ENCODE measurements at regions not wholly inside any gene's neighbourhood (a gene's known extent, or its start where the extent isn't known, plus 50 kb on each side); places are given as distances from the start of the nearest gene placed in this dataset.
A peak's percentile ranks its signal among the peaks of the same experiment; 100 is the strongest.

DNA sequence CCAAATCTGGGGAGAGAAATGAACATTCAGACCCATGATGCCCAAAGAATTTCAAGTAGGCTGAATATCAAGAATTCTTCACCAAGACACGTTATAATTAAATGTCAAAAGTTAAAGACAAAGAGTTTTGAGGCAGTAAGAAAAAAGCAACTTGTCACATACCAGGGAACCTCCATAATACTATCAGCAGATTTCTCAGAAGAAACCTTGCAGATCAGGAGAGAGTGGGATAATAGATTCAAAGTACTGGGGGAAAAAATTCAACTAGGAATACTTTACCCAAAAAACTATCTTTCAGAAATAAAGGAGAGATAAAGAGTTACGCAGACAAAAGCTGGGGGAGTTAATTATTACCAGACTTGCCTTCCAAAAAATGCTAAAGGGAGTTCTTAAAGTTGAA is 516.0 kb downstream of the CETN3 start:
- intact Hi-C loops (cut with DNase I; ENCODE audit: low total_unique reads), result no loop called here
- WGBS, 2 donors (ENCODE audit: low coverage in 1 of 2), result 75 to 76% methylated on average over 2 of the region's 2 CpGs
- H3K27me3 ChIP-seq, result no peaks in the 10 kb centered on the region

DNA sequence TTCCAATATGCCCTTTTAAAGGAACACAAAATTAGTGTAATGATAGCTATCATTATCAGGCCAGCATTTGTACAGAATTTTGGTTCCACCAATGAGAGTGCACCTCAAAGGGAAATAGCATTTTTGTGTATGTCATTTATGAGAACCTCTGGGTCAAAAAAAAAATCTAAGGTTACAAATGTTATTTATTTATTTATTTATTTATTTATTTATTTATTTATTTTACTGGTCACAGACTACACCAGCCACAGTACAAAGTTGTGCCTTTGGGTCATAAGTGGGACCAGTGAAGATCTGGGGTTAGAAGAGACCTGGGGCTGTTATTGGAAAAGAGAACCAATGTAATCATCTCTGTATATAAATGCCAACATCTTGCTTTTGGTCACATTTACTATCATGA is 523.9 kb downstream of the CETN3 start:
- Histone ChIP-seq H3K27me3 (no peaks in the 10 kb centered on the region), H3K4me1 (no peaks in the 10 kb centered on the region), H3K27ac (no peak overlapping the region), H3K4me3 (no peak overlapping the region), H3K36me3 (no peaks in the 10 kb centered on the region), H3K9me3 (no peaks in the 10 kb centered on the region)
- intact Hi-C loops (cut with DNase I; ENCODE audit: low total_unique reads), result no loop called here
- no peak for DNase-seq
- TF ChIP-seq EP300 (IDR thresholded peaks at IDR 0.05; ENCODE audit: low read depth) (no peak), POLR2AphosphoS5 (IDR thresholded peaks at IDR 0.05) (no peak), POLR2A (IDR thresholded peaks at IDR 0.05) (no peak)
- TF ChIP-seq, protein P1, sequence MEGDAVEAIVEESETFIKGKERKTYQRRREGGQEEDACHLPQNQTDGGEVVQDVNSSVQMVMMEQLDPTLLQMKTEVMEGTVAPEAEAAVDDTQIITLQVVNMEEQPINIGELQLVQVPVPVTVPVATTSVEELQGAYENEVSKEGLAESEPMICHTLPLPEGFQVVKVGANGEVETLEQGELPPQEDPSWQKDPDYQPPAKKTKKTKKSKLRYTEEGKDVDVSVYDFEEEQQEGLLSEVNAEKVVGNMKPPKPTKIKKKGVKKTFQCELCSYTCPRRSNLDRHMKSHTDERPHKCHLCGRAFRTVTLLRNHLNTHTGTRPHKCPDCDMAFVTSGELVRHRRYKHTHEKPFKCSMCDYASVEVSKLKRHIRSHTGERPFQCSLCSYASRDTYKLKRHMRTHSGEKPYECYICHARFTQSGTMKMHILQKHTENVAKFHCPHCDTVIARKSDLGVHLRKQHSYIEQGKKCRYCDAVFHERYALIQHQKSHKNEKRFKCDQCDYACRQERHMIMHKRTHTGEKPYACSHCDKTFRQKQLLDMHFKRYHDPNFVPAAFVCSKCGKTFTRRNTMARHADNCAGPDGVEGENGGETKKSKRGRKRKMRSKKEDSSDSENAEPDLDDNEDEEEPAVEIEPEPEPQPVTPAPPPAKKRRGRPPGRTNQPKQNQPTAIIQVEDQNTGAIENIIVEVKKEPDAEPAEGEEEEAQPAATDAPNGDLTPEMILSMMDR (IDR thresholded peaks at IDR 0.05), result no peak
- in situ Hi-C loops (cut with MboI; ENCODE audit: low pct_ligation_motif_present in 1 of 4, low pct_unique_long_range_greater_than_20kb in 1 of 4, low sequenced_read_pairs in 3 of 4), result no loop called here

More for the DNA sequence above, 516.0 kb downstream of the CETN3 start:
- H3K4me1 ChIP-seq, result no peaks in the 10 kb centered on the region
- H3K27ac ChIP-seq, result no peak overlapping the region
- no peak for DNase-seq
- H3K4me3 ChIP-seq, result no peak overlapping the region
- H3K36me3 ChIP-seq, result no peaks in the 10 kb centered on the region
- TF ChIP-seq POLR2A (IDR thresholded peaks at IDR 0.05) (no peak), EP300 (IDR thresholded peaks at IDR 0.05; ENCODE audit: low read depth) (no peak), POLR2AphosphoS5 (IDR thresholded peaks at IDR 0.05) (no peak)
- TF ChIP-seq, protein P1 (IDR thresholded peaks at IDR 0.05), result no peak
- in situ Hi-C loops (cut with MboI; ENCODE audit: low pct_ligation_motif_present in 1 of 4, low pct_unique_long_range_greater_than_20kb in 1 of 4, low sequenced_read_pairs in 3 of 4), result no loop called here
- peaks cover 18 to 31% of the 10 kb centered on the region in 2 donors for H3K9me3 ChIP-seq

DNA sequence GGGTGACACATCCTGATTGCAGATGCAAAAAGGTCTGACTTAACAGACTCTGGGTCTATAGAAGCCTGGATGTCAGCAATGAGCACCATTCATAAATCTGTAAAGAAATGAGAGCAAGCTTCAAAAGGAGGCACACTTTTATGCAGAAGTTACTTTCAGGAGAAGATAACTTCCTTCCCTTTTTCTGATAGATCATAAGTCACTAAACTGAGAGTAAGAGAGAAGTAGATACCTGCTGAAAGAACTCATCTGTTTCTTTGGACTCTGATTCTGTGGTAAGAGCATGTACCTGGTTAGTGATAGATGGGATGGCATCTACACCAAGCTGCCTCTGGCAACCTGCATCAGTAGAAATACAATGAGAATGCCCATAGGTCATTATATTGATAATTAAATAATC is 525.6 kb downstream of the CETN3 start:
- no peaks in the 10 kb centered on the region for H3K9me3 ChIP-seq
- DNase-seq, result no peak
- in situ Hi-C loops (cut with MboI; ENCODE audit: low pct_ligation_motif_present in 1 of 4, low pct_unique_long_range_greater_than_20kb in 1 of 4, low sequenced_read_pairs in 3 of 4), result no loop called here
- H3K27me3 ChIP-seq, result no peaks in the 10 kb centered on the region
- TF ChIP-seq POLR2A (IDR thresholded peaks at IDR 0.05) (no peak), EP300 (IDR thresholded peaks at IDR 0.05; ENCODE audit: low read depth) (no peak), POLR2AphosphoS5 (IDR thresholded peaks at IDR 0.05) (no peak)
- TF ChIP-seq, protein P1 (IDR thresholded peaks at IDR 0.05), result no peak
- no peaks in the 10 kb centered on the region for H3K36me3 ChIP-seq
- H3K4me1 ChIP-seq, result no peaks in the 10 kb centered on the region
- intact Hi-C loops (cut with DNase I; ENCODE audit: low total_unique reads), result no loop called here
- no peak overlapping the region for H3K4me3 ChIP-seq
- H3K27ac ChIP-seq, result no peak overlapping the region

DNA sequence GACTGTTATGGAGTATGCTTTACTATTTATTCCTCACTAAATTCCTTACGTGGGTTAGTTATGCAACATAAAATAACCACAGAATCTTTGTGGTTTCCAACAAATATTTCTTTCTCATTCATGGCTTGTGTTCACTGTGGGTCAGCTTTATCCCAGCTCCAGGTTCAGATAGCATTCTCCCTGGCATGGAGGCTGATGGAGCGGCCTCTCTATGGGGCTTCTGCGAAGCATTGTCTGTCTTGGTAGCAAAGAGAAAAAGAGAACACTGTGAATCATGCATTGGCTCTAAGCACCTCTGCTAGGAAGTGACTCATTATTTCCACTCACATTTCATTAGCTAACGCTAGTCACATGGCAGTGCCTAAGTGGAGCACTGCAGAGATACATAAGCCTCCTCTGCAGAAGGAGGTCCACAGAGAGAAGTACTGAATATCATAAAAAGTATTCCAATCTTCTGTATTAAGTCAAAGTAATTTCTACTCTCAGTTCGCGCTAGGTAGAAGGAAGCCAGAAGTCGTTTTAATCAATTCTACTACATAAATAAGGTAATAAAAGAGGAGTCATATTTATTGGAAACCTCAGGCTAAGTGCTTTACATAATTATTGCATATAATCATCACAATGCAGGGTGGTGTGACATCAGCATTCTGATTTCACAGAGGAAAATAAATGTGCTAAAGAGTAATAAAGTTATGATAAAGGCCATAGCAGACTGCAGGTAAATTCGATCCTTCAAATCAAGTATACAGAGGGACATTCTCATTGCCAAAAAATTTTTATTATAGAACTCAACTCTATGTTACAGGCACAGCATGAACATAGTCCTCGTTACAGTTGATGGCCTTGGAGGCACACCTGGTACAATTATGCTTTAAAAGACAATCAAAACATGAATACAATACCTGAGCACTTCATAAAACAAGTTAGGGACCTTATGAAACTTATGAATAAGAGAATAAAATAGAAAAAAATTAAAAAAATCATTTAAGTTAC is 531.1 kb downstream of the CETN3 start:
- TF ChIP-seq POLR2AphosphoS5 (IDR thresholded peaks at IDR 0.05) (peak in 2 of 3 donors; percentile 13 to 56), EP300 (IDR thresholded peaks at IDR 0.05; ENCODE audit: low read depth) (no peak)
- intact Hi-C loops (cut with DNase I; ENCODE audit: low total_unique reads) (no loop called here), in situ Hi-C loops (cut with MboI; ENCODE audit: low pct_ligation_motif_present in 1 of 4, low pct_unique_long_range_greater_than_20kb in 1 of 4, low sequenced_read_pairs in 3 of 4) (no loop called here)
- H3K4me3 ChIP-seq, result no peak overlapping the region
- H3K27ac ChIP-seq, result peak overlapping the region in 2 of 4 donors; percentile 5 to 26
- 48 to 60% methylated on average over 8 to 9 of the region's 9 CpGs for WGBS, 2 donors (ENCODE audit: low coverage in 1 of 2)
- H3K27me3 ChIP-seq, result no peaks in the 10 kb centered on the region
- H3K9me3 ChIP-seq, result no peaks in the 10 kb centered on the region
- peaks cover 0 to 5% (median 2%) of the 10 kb centered on the region in 4 donors for H3K4me1 ChIP-seq
- no peaks in the 10 kb centered on the region for H3K36me3 ChIP-seq
- DNase-seq, result no peak
